Glutamatergic neuron (in vitro differentiated cells): ENCODE measurements at regions not wholly inside any gene's neighbourhood (a gene's known extent, or its start where the extent isn't known, plus 50 kb on each side); places are given as distances from the start of the nearest gene placed in this dataset.

ENCODE experiments used
- DNase-seq: peaks from one replicate; pipeline ENCODE4 v3.0.0; 2022
- H3K27ac Mint-ChIP-seq: one replicate; pipeline ENCODE4 v1.8.0; 2020; ENCODE audit warnings: mild to moderate bottlenecking, mixed read lengths, inconsistent platforms; ENCODE audit not compliant: unreplicated experiment
- H3K27me3 Mint-ChIP-seq: one replicate; pipeline ENCODE4 v1.8.0; 2020; ENCODE audit warnings: mild to moderate bottlenecking, moderate library complexity, mixed read lengths, inconsistent platforms; ENCODE audit not compliant: unreplicated experiment
- H3K36me3 Mint-ChIP-seq: one replicate; pipeline ENCODE4 v1.8.0; 2020; ENCODE audit warnings: mild to moderate bottlenecking, mixed read lengths, inconsistent platforms; ENCODE audit not compliant: unreplicated experiment
- H3K4me1 Mint-ChIP-seq: one replicate; pipeline ENCODE4 v1.8.0; 2020; ENCODE audit warnings: mild to moderate bottlenecking, low read depth, mixed read lengths, inconsistent platforms; ENCODE audit not compliant: unreplicated experiment
- H3K4me3 Mint-ChIP-seq: one replicate; pipeline ENCODE4 v1.8.0; 2020; ENCODE audit warnings: mild to moderate bottlenecking, mixed read lengths, inconsistent platforms; ENCODE audit not compliant: unreplicated experiment
- H3K9me3 Mint-ChIP-seq: one replicate; pipeline ENCODE4 v1.8.0; 2020; ENCODE audit warnings: mild to moderate bottlenecking, moderate library complexity, mixed read lengths, inconsistent platforms; ENCODE audit not compliant: unreplicated experiment
- CTCF ChIP-seq: fragments of 200-600 bp; sonication (generic); IDR thresholded peaks from one replicate; pipeline ENCODE4 v1.5.0; 2021; ENCODE audit not compliant: partially characterized antibody, unreplicated experiment

- Mint-ChIP-seq H3K27ac (no peak overlapping the region), H3K4me1 (no peaks in the 10 kb centered on the region), H3K27me3 (peaks cover 3% of the 10 kb centered on the region), H3K9me3 (peaks cover 4% of the 10 kb centered on the region), H3K36me3 (peaks cover 7% of the 10 kb centered on the region), H3K4me3 (no peak overlapping the region)
- DNase-seq: no peak
- TF ChIP-seq CTCF: no peak
Observed at GRCh38 chr2:238974081-238974480, 126.2 kb downstream of the TWIST2 start.

GRCh38 chr2:238974501-238975166 is 126.7 kb downstream of the TWIST2 start:
- DNase-seq: no peak
- Mint-ChIP-seq H3K36me3 (peaks cover 12% of the 10 kb centered on the region), H3K27ac (no peak overlapping the region), H3K27me3 (peaks cover 3% of the 10 kb centered on the region), H3K4me1 (no peaks in the 10 kb centered on the region), H3K9me3 (peaks cover 4% of the 10 kb centered on the region), H3K4me3 (no peak overlapping the region)
- no peak for TF ChIP-seq CTCF

- H3K4me3 Mint-ChIP-seq: no peak overlapping the region
- H3K9me3 Mint-ChIP-seq: peaks cover 4% of the 10 kb centered on the region
- H3K36me3 Mint-ChIP-seq: peaks cover 15% of the 10 kb centered on the region
- H3K4me1 Mint-ChIP-seq: no peaks in the 10 kb centered on the region
- TF ChIP-seq CTCF: no peak
- no peak overlapping the region for H3K27ac Mint-ChIP-seq
- H3K27me3 Mint-ChIP-seq: peaks cover 3% of the 10 kb centered on the region
- DNase-seq: no peak
Observed at GRCh38 chr2:238975408-238975807, 127.5 kb downstream of the TWIST2 start.

GRCh38 chr2:238978497-238978896 is 130.6 kb downstream of the TWIST2 start:
- Mint-ChIP-seq H3K27me3 (peaks cover 3% of the 10 kb centered on the region), H3K4me3 (no peak overlapping the region), H3K36me3 (peaks cover 15% of the 10 kb centered on the region), H3K27ac (no peak overlapping the region), H3K9me3 (peaks cover 4% of the 10 kb centered on the region), H3K4me1 (no peaks in the 10 kb centered on the region)
- TF ChIP-seq CTCF: no peak
- no peak for DNase-seq

- H3K27ac Mint-ChIP-seq: no peak overlapping the region
- TF ChIP-seq CTCF: no peak
- H3K4me1 Mint-ChIP-seq: no peaks in the 10 kb centered on the region
- H3K27me3 Mint-ChIP-seq: peaks cover 3% of the 10 kb centered on the region
- DNase-seq: no peak
- peaks cover 4% of the 10 kb centered on the region for H3K9me3 Mint-ChIP-seq
- H3K36me3 Mint-ChIP-seq: peaks cover 15% of the 10 kb centered on the region
- no peak overlapping the region for H3K4me3 Mint-ChIP-seq
Observed at GRCh38 chr2:238979636-238980035, 131.8 kb downstream of the TWIST2 start.
